Activated T-cell treated with anti-CD3 and anti-CD28 coated beads, Interleukin-2, amount 50 U/mL, for 4 hours (primary cell): ENCODE measurements at regions not wholly inside any gene's neighbourhood (a gene's known extent, or its start where the extent isn't known, plus 50 kb on each side); places are given as distances from the start of the nearest gene placed in this dataset.

Experiments used
- ATAC-seq, 2 donors: fragments of 200-7000 bp; cut with Tn5 transposase; one replicate each; pipeline ENCODE4 v1.10.0; 2021
- DNase-seq: peaks from one replicate; pipeline ENCODE4 v3.0.0-alpha.2; 2020
- H3K27me3 Mint-ChIP-seq: one replicate; pipeline ENCODE4 v1.8.0; 2021; ENCODE audit warnings: low read depth, mixed read lengths
- H3K36me3 Mint-ChIP-seq: one replicate; pipeline ENCODE4 v1.8.0; 2022; ENCODE audit warnings: mixed read lengths; ENCODE audit not compliant: insufficient read depth
- H3K4me1 Mint-ChIP-seq: one replicate; pipeline ENCODE4 v1.8.0; 2021; ENCODE audit warnings: low read depth, mixed read lengths
- H3K4me3 Mint-ChIP-seq: one replicate; pipeline ENCODE4 v1.8.0; 2021; ENCODE audit warnings: mild to moderate bottlenecking, moderate library complexity, mixed read lengths
- H3K9me3 Mint-ChIP-seq: one replicate; pipeline ENCODE4 v1.8.0; 2021; ENCODE audit warnings: mixed read lengths

- Mint-ChIP-seq H3K36me3 (no peaks in the 10 kb centered on the region), H3K27me3 (peaks cover 18% of the 10 kb centered on the region), H3K4me3 (no peak overlapping the region), H3K9me3 (no peaks in the 10 kb centered on the region), H3K4me1 (no peaks in the 10 kb centered on the region)
- DNase-seq, result no peak
- ATAC-seq, result no peak
Measured at GRCh38 chr6:125668071-125668470, 81.4 kb upstream of the HEY2 start.

GRCh38 chr6:125670568-125670967 lies 78.9 kb upstream of the HEY2 start:
- DNase-seq (no peak), ATAC-seq (no peak)
- Mint-ChIP-seq H3K36me3 (no peaks in the 10 kb centered on the region), H3K9me3 (no peaks in the 10 kb centered on the region), H3K27me3 (peaks cover 29% of the 10 kb centered on the region), H3K4me3 (no peak overlapping the region), H3K4me1 (no peaks in the 10 kb centered on the region)

GRCh38 chr6:125671323-125671722 lies 78.1 kb upstream of the HEY2 start:
- Mint-ChIP-seq H3K36me3 (no peaks in the 10 kb centered on the region), H3K4me1 (no peaks in the 10 kb centered on the region), H3K4me3 (no peak overlapping the region), H3K27me3 (peaks cover 32% of the 10 kb centered on the region), H3K9me3 (no peaks in the 10 kb centered on the region)
- no peak for DNase-seq
- ATAC-seq, result no peak

- Mint-ChIP-seq H3K4me1 (peaks cover 1% of the 10 kb centered on the region), H3K4me3 (no peak overlapping the region), H3K27me3 (peaks cover 27% of the 10 kb centered on the region), H3K36me3 (no peaks in the 10 kb centered on the region), H3K9me3 (no peaks in the 10 kb centered on the region)
- no peak for DNase-seq
- ATAC-seq, result no peak
Measured at GRCh38 chr6:125674230-125674629, 75.2 kb upstream of the HEY2 start.

GRCh38 chr6:125678601-125679000 lies 70.8 kb upstream of the HEY2 start:
- peaks cover 24% of the 10 kb centered on the region for H3K27me3 Mint-ChIP-seq

GRCh38 chr6:125679128-125679527 lies 70.3 kb upstream of the HEY2 start:
- Mint-ChIP-seq H3K4me3 (no peak overlapping the region), H3K27me3 (peaks cover 20% of the 10 kb centered on the region)
- ATAC-seq, result no peak

More at GRCh38 chr6:125678601-125679000, 70.8 kb upstream of the HEY2 start:
- Mint-ChIP-seq H3K4me3 (no peak overlapping the region), H3K36me3 (no peaks in the 10 kb centered on the region), H3K4me1 (peaks cover 6% of the 10 kb centered on the region), H3K9me3 (no peaks in the 10 kb centered on the region)
- no peak for ATAC-seq
- DNase-seq, result no peak

GRCh38 chr6:125679651-125680050 lies 69.8 kb upstream of the HEY2 start:
- Mint-ChIP-seq H3K4me1 (peaks cover 6% of the 10 kb centered on the region), H3K27me3 (peaks cover 16% of the 10 kb centered on the region), H3K9me3 (no peaks in the 10 kb centered on the region), H3K4me3 (no peak overlapping the region), H3K36me3 (no peaks in the 10 kb centered on the region)
- DNase-seq, result no peak
- no peak for ATAC-seq

More at GRCh38 chr6:125679128-125679527, 70.3 kb upstream of the HEY2 start:
- H3K9me3 Mint-ChIP-seq, result no peaks in the 10 kb centered on the region
- H3K4me1 Mint-ChIP-seq, result peaks cover 6% of the 10 kb centered on the region
- no peaks in the 10 kb centered on the region for H3K36me3 Mint-ChIP-seq
- no peak for DNase-seq

- peaks cover 16% of the 10 kb centered on the region for H3K27me3 Mint-ChIP-seq
- H3K4me3 Mint-ChIP-seq, result no peak overlapping the region
- H3K4me1 Mint-ChIP-seq, result peaks cover 6% of the 10 kb centered on the region
- ATAC-seq (no peak), DNase-seq (no peak)
- H3K36me3 Mint-ChIP-seq, result no peaks in the 10 kb centered on the region
- H3K9me3 Mint-ChIP-seq, result peaks cover 4% of the 10 kb centered on the region
Measured at GRCh38 chr6:125682939-125683338, 66.5 kb upstream of the HEY2 start.

- Mint-ChIP-seq H3K27me3 (peaks cover 25% of the 10 kb centered on the region), H3K9me3 (peaks cover 18% of the 10 kb centered on the region), H3K4me1 (no peaks in the 10 kb centered on the region), H3K4me3 (no peak overlapping the region), H3K36me3 (no peaks in the 10 kb centered on the region)
- ATAC-seq (no peak), DNase-seq (no peak)
Measured at GRCh38 chr6:125688138-125688537, 61.3 kb upstream of the HEY2 start.

GRCh38 chr6:125693480-125693879 lies 56.0 kb upstream of the HEY2 start:
- no peak for ATAC-seq
- no peak overlapping the region for H3K4me3 Mint-ChIP-seq
- peaks cover 38% of the 10 kb centered on the region for H3K27me3 Mint-ChIP-seq
- H3K9me3 Mint-ChIP-seq, result peaks cover 15% of the 10 kb centered on the region
- no peaks in the 10 kb centered on the region for H3K4me1 Mint-ChIP-seq
- no peak for DNase-seq
- no peaks in the 10 kb centered on the region for H3K36me3 Mint-ChIP-seq

GRCh38 chr6:125699591-125699990 lies 49.8 kb upstream of the HEY2 start:
- H3K27me3 Mint-ChIP-seq, result peaks cover 22% of the 10 kb centered on the region
- H3K9me3 Mint-ChIP-seq, result peaks cover 4% of the 10 kb centered on the region
- H3K36me3 Mint-ChIP-seq, result no peaks in the 10 kb centered on the region
- H3K4me1 Mint-ChIP-seq, result no peaks in the 10 kb centered on the region
- no peak overlapping the region for H3K4me3 Mint-ChIP-seq
- ATAC-seq (no peak), DNase-seq (no peak)
